ENCODE measurements at regions not wholly inside any gene's neighbourhood (a gene's known extent, or its start where the extent isn't known, plus 50 kb on each side); places are given as distances from the start of the nearest gene placed in this dataset.

DNA sequence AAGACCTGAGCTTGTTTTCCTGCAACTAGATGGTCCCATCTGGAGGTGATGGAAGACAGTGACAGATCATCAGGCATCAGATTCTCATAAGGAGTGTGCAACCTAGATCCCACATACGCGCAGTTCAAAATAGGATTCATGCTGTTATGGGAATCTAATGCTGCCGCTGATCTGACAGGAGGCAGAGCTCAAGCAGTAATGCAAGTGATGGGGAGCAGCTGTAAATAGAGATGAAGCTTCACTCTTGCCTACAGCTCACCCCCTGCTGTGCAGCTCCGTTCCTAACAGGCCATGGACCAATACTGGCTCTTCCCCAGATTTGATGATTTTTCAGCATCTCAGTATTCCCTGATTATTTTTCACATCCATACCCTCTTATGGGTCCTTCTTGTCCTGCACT is 208.4 kb upstream of the RXFP2 start:
- no peak for DNase-seq (ENCODE audit: low spot score)
- no peak overlapping the region for H3K27ac ChIP-seq
- TF ChIP-seq, protein P1, sequence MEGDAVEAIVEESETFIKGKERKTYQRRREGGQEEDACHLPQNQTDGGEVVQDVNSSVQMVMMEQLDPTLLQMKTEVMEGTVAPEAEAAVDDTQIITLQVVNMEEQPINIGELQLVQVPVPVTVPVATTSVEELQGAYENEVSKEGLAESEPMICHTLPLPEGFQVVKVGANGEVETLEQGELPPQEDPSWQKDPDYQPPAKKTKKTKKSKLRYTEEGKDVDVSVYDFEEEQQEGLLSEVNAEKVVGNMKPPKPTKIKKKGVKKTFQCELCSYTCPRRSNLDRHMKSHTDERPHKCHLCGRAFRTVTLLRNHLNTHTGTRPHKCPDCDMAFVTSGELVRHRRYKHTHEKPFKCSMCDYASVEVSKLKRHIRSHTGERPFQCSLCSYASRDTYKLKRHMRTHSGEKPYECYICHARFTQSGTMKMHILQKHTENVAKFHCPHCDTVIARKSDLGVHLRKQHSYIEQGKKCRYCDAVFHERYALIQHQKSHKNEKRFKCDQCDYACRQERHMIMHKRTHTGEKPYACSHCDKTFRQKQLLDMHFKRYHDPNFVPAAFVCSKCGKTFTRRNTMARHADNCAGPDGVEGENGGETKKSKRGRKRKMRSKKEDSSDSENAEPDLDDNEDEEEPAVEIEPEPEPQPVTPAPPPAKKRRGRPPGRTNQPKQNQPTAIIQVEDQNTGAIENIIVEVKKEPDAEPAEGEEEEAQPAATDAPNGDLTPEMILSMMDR (conservative IDR thresholded peaks at IDR 0.05; ENCODE audit: low read depth) = no peak
- ChIA-PET CTCF (no interaction called here), POLR2A (ENCODE audit: low non-redundant PET) (no interaction called here)

DNA sequence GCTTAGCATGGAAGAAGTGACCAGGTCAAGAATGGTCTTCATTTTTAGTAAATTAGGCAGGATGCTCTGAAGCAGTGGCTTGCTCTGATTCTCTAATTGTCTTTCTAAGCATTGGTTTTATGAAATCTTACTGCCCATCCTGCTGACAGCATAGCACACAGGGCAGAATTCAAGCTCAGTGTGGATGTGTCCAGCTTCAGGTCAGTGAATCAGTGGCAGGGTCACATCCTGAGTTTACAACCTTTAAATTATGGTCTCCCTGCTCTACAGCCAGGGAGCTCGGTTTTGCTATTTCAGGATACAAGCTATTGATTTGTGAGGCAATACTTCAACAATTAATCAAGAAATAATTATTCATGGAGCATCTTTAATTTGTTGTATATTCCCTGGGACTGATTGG is 202.3 kb upstream of the RXFP2 start:
- ChIA-PET POLR2A (ENCODE audit: low non-redundant PET) (no interaction called here), CTCF (interaction anchor here (0.8 to 0.9 kb wide), 2 partner anchors 113 to 205 kb away, joined by 3 to 4 read pairs; no protein-coding TSS in a partner anchor)
- TF ChIP-seq, protein P1 (conservative IDR thresholded peaks at IDR 0.05; ENCODE audit: low read depth) = no peak
- no peak overlapping the region for H3K27ac ChIP-seq
- DNase-seq (ENCODE audit: low spot score) = no peak

DNA sequence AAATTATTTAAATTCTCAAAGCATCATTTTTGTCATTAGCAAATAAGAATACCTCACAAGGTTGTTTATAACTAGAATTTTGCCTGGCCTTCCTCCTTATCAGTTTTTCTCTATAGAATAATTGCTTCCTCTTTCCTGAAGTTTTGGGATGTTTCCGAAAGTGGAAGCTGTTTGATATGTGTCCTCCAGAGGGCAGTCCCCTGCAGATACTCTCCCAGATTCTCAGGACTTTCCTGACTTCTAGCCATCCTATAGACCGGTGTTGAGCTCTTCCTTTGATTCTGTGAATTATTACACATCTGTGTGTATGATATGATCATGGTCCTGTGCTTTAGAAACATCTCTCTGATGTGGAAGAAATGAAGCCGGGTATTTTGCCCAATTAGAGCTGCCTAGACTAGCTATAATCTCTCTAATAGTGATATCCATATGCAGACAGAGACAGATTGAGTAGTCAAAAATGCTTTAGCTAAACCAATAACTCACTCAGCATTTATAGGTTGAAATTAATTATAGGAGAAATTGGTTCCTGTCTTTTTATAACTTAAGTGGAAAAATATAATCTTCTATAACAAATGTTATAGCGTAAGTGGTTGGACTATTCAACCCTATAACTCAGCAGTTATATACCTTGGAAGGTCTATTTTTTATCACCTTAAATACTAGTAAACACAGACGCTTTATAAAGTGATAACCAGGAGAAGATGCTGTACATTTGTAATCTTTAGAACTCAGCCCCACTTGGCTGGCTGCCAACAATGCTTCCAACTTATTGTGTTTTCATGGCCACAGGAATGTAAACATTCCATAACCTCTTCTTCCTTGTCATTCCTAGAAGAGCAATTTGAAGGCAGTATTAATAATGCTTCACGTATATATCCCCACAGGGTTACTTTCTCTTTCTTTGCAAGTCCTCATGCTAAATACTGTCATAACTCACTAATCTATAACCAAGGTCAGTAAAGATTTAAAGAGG is 201.0 kb upstream of the RXFP2 start:
- H3K27ac ChIP-seq = no peak overlapping the region
- TF ChIP-seq, protein P1 (conservative IDR thresholded peaks at IDR 0.05; ENCODE audit: low read depth) = peak; percentile 41
- peak; percentile 28 for DNase-seq (ENCODE audit: low spot score)
- POLR2A ChIA-PET (ENCODE audit: low non-redundant PET) = no interaction called here
- CTCF ChIA-PET = interaction anchor here (0.5 to 1.3 kb wide), 7 partner anchors 34 to 1148 kb away, joined by 3 to 4 read pairs (median 3); no protein-coding TSS in a partner anchor

- ChIA-PET POLR2A (ENCODE audit: low non-redundant PET) (no interaction called here), CTCF (no interaction called here)
- TF ChIP-seq, protein P1 (conservative IDR thresholded peaks at IDR 0.05; ENCODE audit: low read depth) = no peak
- no peak overlapping the region for H3K27ac ChIP-seq
- DNase-seq (ENCODE audit: low spot score) = no peak
Observed at GRCh38 chr13:31540281-31540680, 199.0 kb upstream of the RXFP2 start.

DNA sequence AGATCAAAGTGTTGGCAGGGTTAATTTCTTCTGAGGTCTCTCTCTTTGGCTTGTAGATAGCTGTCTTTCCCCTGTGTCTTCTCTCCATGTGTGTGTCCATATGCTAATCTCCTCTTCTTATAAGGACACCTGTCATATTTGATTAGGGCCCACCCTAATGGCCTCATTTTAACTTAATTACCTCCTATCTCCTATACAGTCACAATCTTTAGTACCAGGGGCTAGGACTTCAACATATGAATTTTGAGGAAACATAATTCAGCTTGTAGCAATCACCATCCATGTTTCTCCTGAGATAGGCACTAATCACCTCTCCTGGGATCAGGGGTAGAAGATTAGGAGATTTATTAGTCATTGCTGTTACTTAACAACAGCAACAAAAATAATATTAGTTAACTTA is 196.1 kb upstream of the RXFP2 start:
- POLR2A ChIA-PET (ENCODE audit: low non-redundant PET) = no interaction called here
- TF ChIP-seq, protein P1 (conservative IDR thresholded peaks at IDR 0.05; ENCODE audit: low read depth) = no peak
- CTCF ChIA-PET = no interaction called here
- no peak for DNase-seq (ENCODE audit: low spot score)
- no peak overlapping the region for H3K27ac ChIP-seq

- no peak overlapping the region for H3K27ac ChIP-seq
- ChIA-PET CTCF (no interaction called here), POLR2A (ENCODE audit: low non-redundant PET) (no interaction called here)
- TF ChIP-seq, protein P1 (conservative IDR thresholded peaks at IDR 0.05; ENCODE audit: low read depth) = no peak
- no peak for DNase-seq (ENCODE audit: low spot score)
Observed at GRCh38 chr13:31545616-31546015, 193.7 kb upstream of the RXFP2 start.

All from RWPE1 (cell line).